ENCODE measurements at regions not wholly inside any gene's neighbourhood (a gene's known extent, or its start where the extent isn't known, plus 50 kb on each side); places are given as distances from the start of the nearest gene placed in this dataset.
"Not testable (repeated sequence)": the region's sequence is repeated elsewhere in the genome, so short reads cannot be mapped to it uniquely, and the experiment has no call there.

DNA sequence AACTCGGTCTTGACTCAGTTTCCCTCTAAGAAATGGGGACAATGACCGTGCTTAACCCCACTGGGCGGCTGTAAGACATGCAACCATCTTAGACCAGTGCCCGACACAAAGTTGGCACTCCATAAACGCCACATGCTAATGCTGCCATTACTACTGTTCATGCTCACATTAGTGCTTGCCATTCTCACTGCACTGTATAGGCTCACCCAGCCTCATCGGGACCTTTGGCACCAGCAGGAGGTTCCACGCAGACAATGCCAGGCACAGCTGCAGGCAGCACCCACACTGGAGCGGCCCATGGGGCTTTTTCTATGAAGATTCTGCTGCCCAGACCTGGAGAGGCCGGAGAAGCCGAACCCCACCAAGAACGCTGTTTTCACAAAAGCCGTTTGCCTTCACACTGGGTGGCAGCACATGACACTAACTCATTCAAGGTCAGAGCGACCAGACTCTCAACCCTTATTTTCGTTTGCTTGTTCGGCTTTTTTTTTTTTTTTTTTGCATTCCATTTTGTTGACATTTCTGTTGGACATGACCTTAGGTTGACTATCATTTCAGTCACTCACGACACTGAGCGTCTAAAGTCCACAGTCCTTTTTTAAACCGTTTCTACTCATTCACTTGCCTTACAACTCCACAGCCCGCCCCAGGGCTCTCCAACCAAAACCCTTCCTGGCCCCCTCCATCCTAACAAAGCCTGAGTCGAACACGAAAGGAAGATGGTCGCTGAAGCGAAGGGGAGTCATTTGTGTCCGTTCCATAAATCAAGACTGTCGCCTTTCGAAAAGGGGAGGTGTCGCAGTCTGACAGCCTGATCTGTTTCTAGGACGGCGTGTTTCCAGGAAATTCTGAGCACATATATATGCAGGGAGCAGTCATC is 124.4 kb upstream of the RNF32 start:
- Histone ChIP-seq H3K9me3 (ENCODE audit: control insufficient read depth, low read length) (no peaks in the 10 kb centered on the region), H3K27ac (ENCODE audit: low read length) (no peak overlapping the region), H3K27me3 (ENCODE audit: control insufficient read depth, insufficient read depth) (no peaks in the 10 kb centered on the region), H3K4me3 (ENCODE audit: low read length) (no peak overlapping the region), H3K4me1 (ENCODE audit: control insufficient read depth, insufficient read depth, low read length) (no peaks in the 10 kb centered on the region)
- DNase-seq (no peak), ATAC-seq (no peak)
- 74% methylated on average over 29 of the region's 29 CpGs for WGBS
- intact Hi-C loops (cut with DNase I) = no loop called here

DNA sequence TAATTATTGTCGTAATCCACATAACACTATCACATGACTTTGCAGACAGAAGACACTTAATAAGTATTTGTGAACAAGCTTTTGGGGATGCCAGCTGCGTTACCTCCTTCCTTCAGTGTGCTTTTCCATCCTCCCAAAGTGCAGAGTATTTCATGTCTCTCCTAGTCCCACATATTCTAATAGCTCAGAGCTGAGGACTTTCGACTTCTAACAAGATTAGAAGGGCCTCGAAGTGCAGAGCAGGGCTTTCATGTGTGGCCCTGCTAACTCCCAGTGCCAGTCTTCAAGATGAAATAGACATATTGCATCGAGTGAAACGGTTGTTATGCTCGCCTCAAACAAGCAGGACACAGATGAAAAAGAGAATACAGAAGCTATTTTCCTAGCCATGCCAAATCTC is 125.7 kb upstream of the RNF32 start:
- 76% methylated on average over 7 of the region's 7 CpGs for WGBS
- intact Hi-C loops (cut with DNase I) = no loop called here

DNA sequence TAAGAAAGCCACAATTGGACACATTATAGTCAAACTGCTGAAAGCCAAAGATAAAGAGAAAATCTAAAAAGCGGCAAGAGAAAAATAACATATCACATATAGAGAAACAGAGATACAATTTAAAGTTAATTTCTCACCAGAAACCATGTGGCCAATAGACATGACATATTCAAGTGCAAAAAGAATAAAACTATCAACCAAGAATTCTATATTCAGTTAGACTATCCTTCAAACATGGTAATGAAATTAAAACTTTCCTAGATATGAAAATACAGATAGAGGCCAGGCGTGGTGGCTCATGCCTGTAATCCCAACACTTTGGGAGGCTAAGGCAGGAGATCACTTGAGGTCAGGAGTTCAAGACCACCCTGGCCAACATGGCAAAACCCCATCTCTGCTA is 129.1 kb upstream of the RNF32 start:
- no peak for ATAC-seq
- Histone ChIP-seq H3K4me1 (ENCODE audit: control insufficient read depth, insufficient read depth, low read length) (no peaks in the 10 kb centered on the region), H3K4me3 (ENCODE audit: low read length) (no peak overlapping the region), H3K27ac (ENCODE audit: low read length) (no peak overlapping the region), H3K27me3 (ENCODE audit: control insufficient read depth, insufficient read depth) (no peaks in the 10 kb centered on the region), H3K9me3 (ENCODE audit: control insufficient read depth, low read length) (peaks cover 2% of the 10 kb centered on the region)
- intact Hi-C loops (cut with DNase I) = no loop called here
- DNase-seq = no peak
- WGBS = 80% methylated on average over 2 of the region's 2 CpGs

More for the DNA sequence above, 125.7 kb upstream of the RNF32 start:
- no peaks in the 10 kb centered on the region for H3K4me1 ChIP-seq (ENCODE audit: control insufficient read depth, insufficient read depth, low read length)
- DNase-seq (no peak), ATAC-seq (no peak)
- H3K27me3 ChIP-seq (ENCODE audit: control insufficient read depth, insufficient read depth) = no peaks in the 10 kb centered on the region
- no peak overlapping the region for H3K4me3 ChIP-seq (ENCODE audit: low read length)
- H3K27ac ChIP-seq (ENCODE audit: low read length) = no peak overlapping the region
- H3K9me3 ChIP-seq (ENCODE audit: control insufficient read depth, low read length) = peaks cover 2% of the 10 kb centered on the region

DNA sequence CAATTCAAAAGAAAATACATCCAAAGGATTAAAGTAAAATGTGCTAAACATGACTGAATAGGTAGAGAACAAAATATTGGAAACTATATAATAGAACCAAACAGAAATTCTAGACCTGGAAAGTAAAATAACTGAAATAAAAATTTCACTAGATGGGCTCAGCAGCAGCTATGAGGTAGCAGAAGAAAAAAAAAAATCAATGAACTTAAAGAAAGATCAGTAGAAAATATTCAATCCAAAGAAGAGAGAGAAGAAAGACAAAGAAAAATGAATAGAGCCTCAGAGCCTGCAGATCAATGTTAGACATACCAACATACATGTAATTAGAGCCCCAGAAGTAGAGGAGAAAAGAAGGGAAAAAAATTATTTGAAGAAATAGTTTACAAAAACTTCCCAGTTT is 129.6 kb upstream of the RNF32 start:
- no peak overlapping the region for H3K27ac ChIP-seq (ENCODE audit: low read length)
- no peak overlapping the region for H3K4me3 ChIP-seq (ENCODE audit: low read length)
- H3K9me3 ChIP-seq (ENCODE audit: control insufficient read depth, low read length) = peaks cover 2% of the 10 kb centered on the region
- no peaks in the 10 kb centered on the region for H3K4me1 ChIP-seq (ENCODE audit: control insufficient read depth, insufficient read depth, low read length)
- ATAC-seq (no peak), DNase-seq (no peak)
- no peaks in the 10 kb centered on the region for H3K27me3 ChIP-seq (ENCODE audit: control insufficient read depth, insufficient read depth)
- intact Hi-C loops (cut with DNase I) = no loop called here

DNA sequence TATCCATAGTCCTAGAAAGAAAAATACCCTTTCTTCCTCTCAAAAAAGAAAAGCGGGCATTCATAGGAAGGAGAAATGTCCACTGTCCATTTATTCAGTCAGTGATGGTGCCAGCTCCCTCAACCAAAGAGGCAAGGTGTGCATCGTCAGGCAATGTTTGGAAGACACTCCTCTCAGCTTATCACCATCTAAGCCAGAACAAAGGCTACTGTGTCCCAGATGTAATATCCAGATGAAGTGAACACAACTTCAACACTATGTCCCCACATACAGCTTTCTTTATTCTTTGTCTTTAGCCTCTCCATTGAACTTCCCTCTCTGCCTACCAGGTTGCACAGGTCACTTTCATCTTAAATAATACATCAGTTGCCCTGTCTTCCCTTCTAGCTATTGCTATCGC is 131.4 kb upstream of the RNF32 start:
- Histone ChIP-seq H3K9me3 (ENCODE audit: control insufficient read depth, low read length) (peaks cover 2% of the 10 kb centered on the region), H3K27me3 (ENCODE audit: control insufficient read depth, insufficient read depth) (no peaks in the 10 kb centered on the region), H3K4me1 (ENCODE audit: control insufficient read depth, insufficient read depth, low read length) (no peaks in the 10 kb centered on the region), H3K27ac (ENCODE audit: low read length) (no peak overlapping the region), H3K4me3 (ENCODE audit: low read length) (no peak overlapping the region)
- ATAC-seq (no peak), DNase-seq (no peak)
- WGBS = 83% methylated on average over 3 of the region's 3 CpGs
- intact Hi-C loops (cut with DNase I) = no loop called here

DNA sequence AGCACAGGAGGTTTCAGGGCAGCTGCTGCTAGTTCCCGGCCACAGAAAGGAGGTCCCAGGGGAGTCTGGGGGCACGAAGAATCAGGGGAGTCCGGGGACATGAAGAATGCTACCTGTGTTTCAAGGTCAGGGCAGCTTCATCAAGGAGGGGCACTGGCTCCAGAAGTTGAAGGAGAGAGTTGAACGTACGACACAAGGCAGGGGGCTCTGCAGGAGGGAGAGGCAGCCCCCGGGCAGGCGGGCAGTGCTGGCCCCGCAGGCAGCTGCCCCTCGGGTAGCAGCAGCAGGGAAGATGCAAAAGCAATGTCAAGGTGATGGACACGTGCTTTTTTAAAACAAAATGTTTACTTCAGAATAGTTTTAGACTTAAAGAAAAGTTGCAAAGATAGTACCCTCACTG is 134.7 kb upstream of the RNF32 start:
- H3K27me3 ChIP-seq (ENCODE audit: control insufficient read depth, insufficient read depth) = no peaks in the 10 kb centered on the region
- DNase-seq = no peak
- WGBS = 82% methylated on average over 10 of the region's 10 CpGs
- no peak overlapping the region for H3K27ac ChIP-seq (ENCODE audit: low read length)
- peaks cover 2% of the 10 kb centered on the region for H3K9me3 ChIP-seq (ENCODE audit: control insufficient read depth, low read length)
- ATAC-seq = no peak
- intact Hi-C loops (cut with DNase I) = no loop called here
- H3K4me1 ChIP-seq (ENCODE audit: control insufficient read depth, insufficient read depth, low read length) = no peaks in the 10 kb centered on the region
- no peak overlapping the region for H3K4me3 ChIP-seq (ENCODE audit: low read length)

DNA sequence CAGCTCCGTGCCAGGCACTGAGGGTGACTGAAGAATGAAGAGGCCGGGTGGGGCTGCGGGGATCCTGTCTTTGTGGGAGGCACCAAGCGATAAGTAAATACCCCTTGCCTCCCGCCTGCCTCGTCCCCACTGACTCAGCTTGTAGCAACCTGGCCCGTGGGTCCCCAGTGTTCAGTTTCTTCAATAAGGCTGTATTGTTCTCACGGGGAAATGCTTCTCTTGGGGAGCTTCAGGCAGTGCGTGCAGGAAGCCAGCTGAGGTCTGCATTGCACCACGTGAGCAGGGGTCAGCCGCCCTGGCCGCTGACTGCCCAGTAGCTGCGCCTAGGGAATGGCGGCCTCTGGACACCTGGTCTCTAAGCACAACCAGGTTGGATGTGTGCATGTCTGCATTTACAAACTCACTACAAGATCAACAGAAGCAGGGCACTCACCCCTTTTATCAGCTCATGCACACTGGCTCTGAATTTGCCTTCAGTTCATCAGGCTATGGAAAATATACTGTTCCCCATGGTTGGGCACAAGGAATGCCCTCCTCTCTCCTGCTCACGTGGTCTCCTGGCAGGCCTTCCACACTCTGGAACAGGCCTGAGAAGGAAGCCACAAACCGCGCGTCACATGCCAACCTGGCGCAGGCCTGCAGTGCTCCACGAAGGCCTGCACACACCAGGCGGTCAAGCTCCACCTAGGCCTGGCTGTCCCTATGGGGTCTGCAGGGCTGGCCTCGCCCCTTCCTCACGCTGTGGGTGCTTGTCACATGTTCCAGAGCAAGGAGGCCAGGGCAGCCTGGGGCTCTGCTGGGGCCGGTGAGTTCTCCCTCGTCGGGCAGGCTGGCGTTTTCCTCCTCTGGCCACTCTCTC is 135.7 kb upstream of the RNF32 start:
- ATAC-seq (peak in 1 of 2 donors; percentile 11), DNase-seq (no peak)
- no peak overlapping the region for H3K27ac ChIP-seq (ENCODE audit: low read length)
- H3K9me3 ChIP-seq (ENCODE audit: control insufficient read depth, low read length) = no peaks in the 10 kb centered on the region
- H3K4me1 ChIP-seq (ENCODE audit: control insufficient read depth, insufficient read depth, low read length) = no peaks in the 10 kb centered on the region
- intact Hi-C loops (cut with DNase I) = no loop called here
- WGBS = 80% methylated on average over 27 of the region's 27 CpGs
- no peak overlapping the region for H3K4me3 ChIP-seq (ENCODE audit: low read length)
- H3K27me3 ChIP-seq (ENCODE audit: control insufficient read depth, insufficient read depth) = no peaks in the 10 kb centered on the region

DNA sequence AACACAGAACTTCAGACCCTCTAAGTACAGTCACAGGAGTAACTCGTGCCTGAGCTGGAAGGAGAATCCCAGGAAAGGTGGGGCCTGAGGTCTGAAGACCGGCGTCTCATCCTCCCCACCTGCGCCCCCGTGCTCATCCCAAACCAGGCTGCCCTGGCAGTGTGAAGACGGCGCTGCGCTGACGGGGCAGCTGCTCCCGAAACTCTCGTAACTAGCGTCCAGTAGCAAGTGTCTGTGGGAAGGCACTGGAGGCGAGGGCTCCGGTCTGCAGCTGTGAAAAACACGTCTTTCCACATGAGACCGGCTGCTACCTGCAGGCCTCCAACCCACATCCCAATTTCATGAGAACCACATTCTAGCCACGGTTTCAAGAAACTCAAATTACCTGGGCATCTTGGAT is 136.6 kb upstream of the RNF32 start:
- H3K27ac ChIP-seq (ENCODE audit: low read length) = no peak overlapping the region
- DNase-seq (no peak), ATAC-seq (no peak)
- H3K4me3 ChIP-seq (ENCODE audit: low read length) = no peak overlapping the region
- no peaks in the 10 kb centered on the region for H3K9me3 ChIP-seq (ENCODE audit: control insufficient read depth, low read length)
- intact Hi-C loops (cut with DNase I) = no loop called here
- H3K27me3 ChIP-seq (ENCODE audit: control insufficient read depth, insufficient read depth) = no peaks in the 10 kb centered on the region
- 88% methylated on average over 17 of the region's 17 CpGs for WGBS
- no peaks in the 10 kb centered on the region for H3K4me1 ChIP-seq (ENCODE audit: control insufficient read depth, insufficient read depth, low read length)

DNA sequence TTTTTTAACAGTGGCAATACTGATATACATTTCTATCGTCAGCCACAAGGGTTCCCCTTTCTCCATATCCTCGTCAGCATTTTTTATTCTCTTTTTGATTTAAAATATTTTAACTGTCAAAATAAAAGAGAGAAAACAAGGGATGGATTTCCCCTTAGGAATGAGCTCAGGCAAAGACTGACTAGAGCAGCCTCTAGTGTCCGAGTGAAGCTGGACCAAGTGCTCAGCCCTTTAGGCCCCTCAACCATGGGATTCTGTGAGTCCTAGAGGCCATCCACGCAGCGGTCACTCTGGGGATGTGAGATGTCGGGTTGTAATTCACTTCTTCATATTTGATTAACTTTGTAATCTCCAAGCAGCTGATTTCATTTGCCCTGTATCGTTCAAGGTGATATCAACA is 137.4 kb upstream of the RNF32 start:
- 57% methylated on average over 7 of the region's 7 CpGs for WGBS
- intact Hi-C loops (cut with DNase I) = no loop called here
- DNase-seq (no peak), ATAC-seq (no peak)
- H3K4me3 ChIP-seq (ENCODE audit: low read length) = no peak overlapping the region
- no peaks in the 10 kb centered on the region for H3K27me3 ChIP-seq (ENCODE audit: control insufficient read depth, insufficient read depth)
- H3K9me3 ChIP-seq (ENCODE audit: control insufficient read depth, low read length) = no peaks in the 10 kb centered on the region
- no peak overlapping the region for H3K27ac ChIP-seq (ENCODE audit: low read length)
- H3K4me1 ChIP-seq (ENCODE audit: control insufficient read depth, insufficient read depth, low read length) = no peaks in the 10 kb centered on the region

DNA sequence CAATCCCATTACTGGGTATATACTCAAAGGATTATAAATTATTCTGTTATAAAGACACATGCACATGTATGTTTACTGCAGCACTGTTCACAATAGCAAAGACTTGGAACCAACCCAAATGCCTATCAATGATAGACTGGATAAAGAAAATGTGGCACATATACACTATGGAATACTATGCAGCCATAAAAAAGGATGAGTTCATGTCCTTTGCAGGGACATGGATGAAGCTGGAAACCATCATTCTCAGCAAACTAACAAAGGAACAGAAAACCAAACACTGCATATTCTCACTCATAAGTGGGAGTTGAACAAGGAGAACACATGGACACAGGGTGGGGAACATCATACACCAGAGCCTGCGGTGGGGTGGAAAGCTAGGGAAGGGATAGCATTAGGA is 138.8 kb upstream of the RNF32 start:
- H3K4me3 ChIP-seq (ENCODE audit: low read length); ATAC-seq; DNase-seq; H3K9me3 ChIP-seq (ENCODE audit: control insufficient read depth, low read length); H3K4me1 ChIP-seq (ENCODE audit: control insufficient read depth, insufficient read depth, low read length); H3K27me3 ChIP-seq (ENCODE audit: control insufficient read depth, insufficient read depth); intact Hi-C loops (cut with DNase I); H3K27ac ChIP-seq (ENCODE audit: low read length): not testable (repeated sequence)
- 89% methylated on average over 1 of the region's 1 CpG for WGBS

DNA sequence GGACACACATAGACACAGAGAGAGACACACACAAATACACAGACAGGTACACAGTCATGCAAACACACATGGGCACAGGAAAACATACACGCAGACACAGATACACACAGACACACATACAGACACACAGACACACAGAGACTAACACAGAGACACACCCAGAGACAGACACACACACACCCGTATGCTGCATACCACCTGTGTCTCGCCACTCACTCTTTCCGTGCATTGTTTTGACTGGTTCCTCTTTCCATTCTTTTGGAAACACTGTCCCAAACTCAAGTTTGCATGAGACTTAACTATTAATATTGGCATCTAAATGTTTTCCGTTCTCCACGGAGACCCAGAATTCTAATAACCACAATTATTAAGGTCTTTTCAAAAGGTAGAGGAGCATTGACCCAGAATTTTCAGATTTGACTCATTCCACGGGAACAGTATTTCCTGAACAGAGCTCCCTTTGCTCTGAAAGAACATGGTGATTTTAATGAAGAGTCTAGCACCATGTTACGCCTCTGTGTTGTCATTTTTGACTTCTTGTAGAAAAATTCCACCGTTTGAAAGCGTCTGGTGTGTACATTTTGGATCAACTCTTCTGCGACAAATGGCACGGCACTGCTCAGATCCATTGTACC is 141.2 kb upstream of the RNF32 start:
- no peaks in the 10 kb centered on the region for H3K27me3 ChIP-seq (ENCODE audit: control insufficient read depth, insufficient read depth)
- no peak overlapping the region for H3K4me3 ChIP-seq (ENCODE audit: low read length)
- no peaks in the 10 kb centered on the region for H3K9me3 ChIP-seq (ENCODE audit: control insufficient read depth, low read length)
- no peak for ATAC-seq
- no peak for DNase-seq
- intact Hi-C loops (cut with DNase I) = no loop called here
- H3K4me1 ChIP-seq (ENCODE audit: control insufficient read depth, insufficient read depth, low read length) = no peaks in the 10 kb centered on the region
- 81% methylated on average over 12 of the region's 12 CpGs for WGBS
- no peak overlapping the region for H3K27ac ChIP-seq (ENCODE audit: low read length)
